ENCODE measurements at regions not wholly inside any gene's neighbourhood (a gene's known extent, or its start where the extent isn't known, plus 50 kb on each side); places are given as distances from the start of the nearest gene placed in this dataset.

GRCh38 chr17:33989361-33990148 is 265.5 kb upstream of the CCL2 start:
- TF ChIP-seq CTCF (IDR thresholded peaks at IDR 0.05) (no peak), POLR2A (IDR thresholded peaks at IDR 0.05) (no peak)
